Midbrain (tissue), 1 donor: ENCODE measurements at regions not wholly inside any gene's neighbourhood (a gene's known extent, or its start where the extent isn't known, plus 50 kb on each side); places are given as distances from the start of the nearest gene placed in this dataset.
A peak's percentile ranks its signal among the peaks of the same experiment; 100 is the strongest.
"Not testable (repeated sequence)": the region's sequence is repeated elsewhere in the genome, so short reads cannot be mapped to it uniquely, and the experiment has no call there.

Experiments
- DNase-seq: peaks from one replicate; lab custom pipeline; 2025; lab: John Stamatoyannopoulos, UW

DNA sequence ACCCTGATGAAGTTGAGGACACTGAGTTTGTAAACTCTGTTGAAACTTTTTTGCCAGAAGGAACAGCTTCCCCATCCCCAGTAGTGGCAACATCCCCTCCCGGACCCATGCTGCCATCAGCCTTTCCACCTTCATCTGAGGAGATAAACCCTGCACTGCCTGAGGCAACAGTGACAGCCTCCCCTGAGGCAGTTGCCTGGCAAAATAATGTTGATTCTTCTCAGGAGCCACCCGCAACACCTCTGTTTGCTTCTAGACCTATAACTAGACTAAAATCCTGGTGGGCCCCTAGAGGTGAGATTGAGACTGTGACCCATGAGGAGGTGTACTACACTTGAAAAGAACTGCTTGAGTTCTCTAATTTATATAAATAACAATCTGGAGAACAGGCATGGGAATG, 597.6 kb upstream of the NR3C2 start:
- not testable (repeated sequence) for DNase-seq

DNA sequence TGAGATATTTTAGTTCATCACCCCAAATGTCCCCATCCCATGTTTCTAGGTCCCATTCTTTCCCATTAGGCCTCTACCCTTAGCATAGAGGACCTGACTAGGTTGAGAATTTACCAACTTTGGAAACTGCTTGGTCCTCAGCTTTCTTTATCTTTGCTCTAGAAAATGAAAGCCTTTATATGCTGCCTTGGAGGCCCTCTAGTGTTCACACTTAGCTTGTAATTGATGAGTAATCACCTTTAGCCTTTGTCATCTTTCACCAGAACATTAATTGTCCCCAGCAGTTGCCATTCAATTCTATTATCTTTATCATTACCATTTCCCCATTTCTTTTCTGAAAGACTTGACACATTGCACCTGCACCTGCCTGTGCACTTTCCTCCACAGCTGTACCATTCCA, 589.2 kb upstream of the NR3C2 start:
- no peak for DNase-seq

DNA sequence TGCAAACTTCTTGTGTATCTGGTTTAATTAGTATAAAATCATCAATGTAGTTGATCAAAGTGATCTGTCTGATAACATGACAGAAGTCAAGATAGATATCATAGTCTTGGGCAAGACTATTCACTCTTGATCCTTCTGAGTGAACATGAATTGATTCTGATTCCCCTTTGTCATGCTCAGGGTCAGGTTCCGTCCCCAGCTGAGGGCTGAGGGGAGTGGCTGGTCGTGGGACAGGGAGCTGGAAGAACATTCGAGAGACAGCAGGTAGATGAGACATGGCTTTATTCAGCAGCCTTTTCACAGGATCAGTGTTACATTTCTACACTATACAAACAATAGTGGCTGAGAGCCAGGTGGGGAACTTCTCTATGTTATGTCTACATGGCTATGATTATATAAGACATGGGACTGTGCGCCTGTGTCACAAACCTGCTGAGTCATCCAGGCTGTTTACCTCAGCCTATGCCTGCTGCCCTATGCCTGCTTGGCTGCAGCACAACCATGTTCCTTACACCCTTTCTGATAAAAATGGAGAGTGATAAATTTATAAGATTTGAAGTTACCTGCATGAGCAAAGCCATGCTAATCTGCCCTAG, 586.9 kb upstream of the NR3C2 start:
- no peak for DNase-seq

DNA sequence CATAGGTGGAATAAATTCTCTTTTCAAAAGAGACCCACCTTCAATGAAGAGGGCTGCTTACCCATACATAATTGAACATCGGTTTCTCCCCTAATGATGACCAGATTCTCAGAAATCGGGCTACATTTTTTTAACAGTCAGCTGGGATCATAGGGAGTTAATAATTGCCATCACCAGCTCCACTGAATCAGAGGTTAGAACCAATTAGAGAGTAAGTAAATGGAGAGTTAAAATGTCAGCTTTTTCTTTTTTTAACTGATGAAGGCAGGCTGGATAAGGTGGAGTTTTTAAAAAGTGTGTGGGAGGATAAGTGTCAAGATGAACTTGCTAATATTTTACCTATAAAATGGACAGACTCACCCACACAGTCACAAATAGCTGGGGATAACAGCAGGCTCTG, 584.5 kb upstream of the NR3C2 start:
- DNase-seq: no peak

DNA sequence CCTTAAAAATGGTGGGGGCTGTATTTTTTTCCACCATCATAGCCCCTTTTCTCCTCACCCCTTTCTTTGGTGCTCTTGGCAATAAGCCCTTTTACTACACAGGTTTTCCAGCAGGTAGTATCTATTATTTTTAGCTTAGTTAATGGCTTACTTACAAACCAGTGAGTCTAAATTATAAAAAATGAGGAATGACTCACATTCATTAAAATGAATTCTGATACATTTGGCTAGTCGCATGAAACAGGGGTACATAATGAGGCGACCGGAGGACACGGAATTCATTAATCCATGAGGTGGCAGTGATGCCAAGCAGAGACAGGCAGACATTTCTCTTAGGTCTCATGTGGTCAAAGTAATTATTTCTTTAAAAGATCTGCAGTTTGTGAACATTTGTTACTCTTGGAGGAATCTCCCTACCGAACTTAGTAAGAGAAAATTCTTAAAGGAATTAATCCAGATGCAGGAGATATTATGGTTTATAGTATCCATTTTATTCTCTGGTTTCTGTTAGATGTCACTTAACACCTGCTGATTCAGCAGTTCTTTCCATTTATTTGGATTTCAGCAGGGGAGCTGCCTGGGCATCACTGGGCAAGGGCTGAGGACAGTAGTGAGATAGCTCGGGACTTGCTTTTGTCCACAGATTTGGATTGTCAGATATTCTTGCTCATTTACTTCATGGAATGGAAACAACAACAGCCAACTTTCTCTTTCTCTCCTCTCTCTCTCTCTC, 575.0 kb upstream of the NR3C2 start:
- no peak for DNase-seq

DNA sequence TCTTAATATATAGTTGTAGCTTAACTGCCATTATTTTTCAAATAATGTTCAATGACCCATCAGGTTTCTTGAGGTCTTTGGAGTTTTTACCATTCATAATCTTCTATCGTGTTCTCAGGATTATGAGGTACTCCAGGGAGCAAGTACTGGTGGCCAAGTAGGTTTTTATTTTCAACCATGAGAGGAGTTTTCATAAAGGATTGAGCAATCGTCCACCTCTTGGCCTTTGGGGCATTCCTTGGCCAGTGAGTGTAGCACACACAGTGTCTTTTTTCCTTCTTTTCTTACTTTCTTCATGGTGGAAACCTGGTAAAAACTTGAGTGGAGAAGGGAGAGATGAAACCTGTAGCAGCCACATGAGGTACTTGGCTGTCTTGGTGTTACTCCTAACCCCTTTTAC, 567.0 kb upstream of the NR3C2 start:
- no peak for DNase-seq

DNA sequence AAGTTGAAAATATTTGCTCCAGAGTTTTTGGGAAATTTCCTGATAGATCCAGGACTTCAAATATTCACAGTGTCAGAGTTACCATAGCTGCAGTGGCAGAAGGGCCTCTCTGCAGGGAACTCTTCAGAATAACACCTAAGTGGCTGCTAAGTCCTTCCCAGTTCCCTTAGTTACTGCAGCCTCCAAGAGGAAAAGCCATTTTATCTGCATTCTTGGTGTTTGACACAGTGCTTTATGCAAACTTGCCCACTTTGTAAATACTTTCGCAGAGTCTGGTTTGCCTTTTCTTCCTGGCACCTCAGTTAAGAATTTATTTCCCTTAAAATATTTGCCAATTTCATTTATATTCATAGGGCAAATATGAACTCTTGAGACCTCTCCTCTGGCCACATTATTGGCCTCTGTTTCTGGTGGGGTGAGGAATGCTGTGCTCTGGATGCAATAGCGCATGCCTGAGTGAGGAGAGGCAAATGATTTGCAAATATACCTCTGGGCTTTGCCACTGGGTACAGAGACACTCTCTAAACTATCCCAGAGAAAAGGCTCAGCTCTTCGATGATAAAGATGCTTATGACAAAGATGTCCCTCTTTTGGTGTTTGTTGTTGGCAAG, 566.3 kb upstream of the NR3C2 start:
- DNase-seq: no peak

DNA sequence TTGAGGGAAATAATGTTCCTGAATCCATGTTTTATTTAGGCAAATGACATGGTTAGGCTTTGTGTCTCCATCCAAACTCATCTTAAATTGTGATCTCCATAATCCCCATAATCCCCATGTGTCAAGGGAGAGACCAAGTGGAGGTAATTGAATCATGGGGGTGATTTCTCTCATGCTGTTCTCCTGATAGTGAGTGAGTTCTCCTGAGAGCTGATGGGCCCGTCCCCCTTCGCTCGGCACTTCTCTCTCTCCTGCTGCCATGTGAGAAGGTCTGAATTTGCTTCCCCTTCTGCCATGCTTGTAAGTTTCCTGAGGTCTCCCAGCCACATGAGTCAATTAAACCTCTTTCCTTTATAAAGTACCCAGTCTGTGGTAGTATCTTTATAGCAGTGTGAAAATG, 563.0 kb upstream of the NR3C2 start:
- no peak for DNase-seq

DNA sequence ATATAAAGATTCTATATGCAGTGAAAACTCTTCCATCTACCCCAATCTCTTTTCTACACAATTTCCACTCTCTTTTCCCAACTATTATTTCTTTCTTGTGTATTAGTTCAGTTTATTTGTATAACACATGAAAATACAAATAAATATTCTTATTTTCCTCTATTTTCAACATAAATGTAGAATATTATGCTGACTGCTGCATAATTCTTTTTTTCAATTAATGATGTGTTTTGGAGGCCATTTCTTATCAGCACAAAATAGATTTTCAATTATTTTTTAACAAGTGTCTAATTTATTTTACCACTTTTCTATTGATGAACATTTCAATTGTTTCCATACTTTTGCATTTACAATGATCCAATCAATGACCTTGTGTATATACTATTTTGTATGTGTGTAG, 557.7 kb upstream of the NR3C2 start:
- no peak for DNase-seq

DNA sequence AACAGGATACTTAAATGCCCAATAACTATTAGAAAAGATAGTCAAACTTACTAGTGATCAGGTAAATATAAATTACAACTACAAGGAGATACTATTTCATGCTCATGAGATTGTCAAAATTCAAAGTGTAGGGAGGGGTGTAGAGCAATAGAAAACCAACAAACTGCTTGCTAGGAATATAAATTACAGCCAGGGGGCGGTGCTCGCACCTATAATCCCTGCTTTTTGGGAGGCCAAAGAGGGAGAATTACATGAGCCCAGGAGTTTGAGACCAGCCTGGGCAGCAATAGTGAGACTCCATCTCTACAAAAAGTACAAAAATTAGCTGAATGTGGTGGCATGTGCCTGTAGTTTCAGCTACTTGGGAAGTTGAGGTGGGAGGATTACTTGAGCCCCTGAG, 556.5 kb upstream of the NR3C2 start:
- DNase-seq: no peak

DNA sequence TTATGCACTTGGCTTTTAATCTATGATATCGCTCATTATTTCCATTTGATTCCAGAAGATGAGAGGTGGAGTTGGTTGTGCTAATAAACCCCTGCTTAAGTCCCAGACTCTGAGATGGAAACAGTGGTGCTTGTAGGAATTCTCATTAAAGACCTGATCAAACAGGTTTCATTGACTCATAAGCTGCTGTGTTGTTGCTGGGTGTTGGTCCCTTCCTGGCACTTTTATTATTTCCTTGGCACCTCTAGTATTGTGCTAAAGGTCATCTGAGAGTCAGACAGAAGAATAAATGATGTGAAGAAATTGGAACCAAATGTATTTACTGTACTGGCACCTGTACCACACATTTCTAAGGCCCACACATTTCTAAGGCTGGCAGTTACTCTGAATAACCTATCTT, 544.7 kb upstream of the NR3C2 start:
- DNase-seq: no peak

DNA sequence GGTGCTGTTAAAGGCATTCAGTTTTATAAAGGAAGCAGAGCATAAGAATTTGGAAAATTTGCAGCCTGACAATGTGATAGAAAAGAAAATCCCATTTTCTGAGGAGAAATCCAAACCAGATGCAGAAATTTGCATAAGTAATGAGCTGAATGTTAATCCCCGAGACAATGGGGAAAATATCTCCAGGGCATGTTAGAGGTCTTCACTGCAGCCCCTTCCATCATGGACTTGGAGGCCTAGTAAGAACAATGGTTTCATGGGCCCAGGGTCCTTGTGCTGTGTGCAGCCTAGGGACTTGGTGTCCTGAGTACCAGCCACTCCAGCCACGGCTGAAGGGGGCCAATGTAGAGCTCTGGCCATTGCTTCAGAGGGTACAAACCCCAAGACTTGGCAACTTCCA, 542.7 kb upstream of the NR3C2 start:
- DNase-seq: no peak

DNA sequence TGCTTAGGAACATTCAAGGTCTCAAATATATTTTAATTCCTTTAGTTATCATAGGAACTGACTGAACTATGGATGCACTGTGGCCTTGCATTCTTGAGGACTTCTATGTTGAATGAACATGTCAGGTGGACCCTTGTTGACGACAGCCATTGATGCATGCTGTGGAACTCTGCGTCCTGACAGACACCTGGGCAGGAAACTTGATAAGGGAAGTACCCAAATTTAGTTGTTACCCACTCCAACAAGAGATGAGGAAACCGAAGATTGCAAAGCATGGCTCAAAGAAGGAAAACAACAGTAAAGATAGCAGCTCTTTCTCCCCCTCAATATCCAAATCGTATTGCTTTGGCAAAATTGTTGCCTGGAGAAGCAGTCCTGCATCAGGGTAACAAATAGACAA, 540.0 kb upstream of the NR3C2 start:
- DNase-seq: no peak

DNA sequence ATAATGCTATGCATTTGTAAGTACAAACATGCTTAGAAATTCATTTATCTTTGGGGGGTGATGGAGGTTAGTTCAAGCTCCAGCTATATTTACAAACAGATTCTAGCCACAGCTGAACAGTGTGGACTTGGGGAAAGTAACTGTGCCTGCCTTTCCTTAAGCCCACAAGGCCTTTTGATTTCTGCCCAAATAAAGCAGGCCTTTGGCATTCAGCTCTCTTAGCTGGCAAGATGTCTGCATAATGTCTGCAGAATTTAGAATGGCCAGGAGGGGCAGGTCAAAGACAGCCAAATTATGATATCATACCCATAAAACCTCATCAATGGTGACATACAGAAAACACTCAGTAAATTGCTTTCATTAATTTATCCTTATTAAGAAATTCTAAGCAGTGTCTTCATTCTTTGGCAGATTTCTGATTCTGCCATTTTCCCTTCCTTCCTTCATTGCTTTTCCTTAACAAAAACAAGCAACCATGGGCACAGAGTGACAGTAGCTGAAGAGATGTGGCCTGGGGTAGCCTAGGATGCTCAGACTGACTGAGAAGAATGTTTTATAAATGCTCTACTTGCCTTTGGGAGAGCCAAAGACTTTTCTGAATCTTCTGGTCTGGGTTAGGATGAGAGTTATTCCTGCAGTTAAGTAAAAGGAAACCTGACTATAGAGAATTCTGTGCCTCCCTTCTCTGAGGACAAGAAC, 538.7 kb upstream of the NR3C2 start:
- DNase-seq: peak; percentile 62

DNA sequence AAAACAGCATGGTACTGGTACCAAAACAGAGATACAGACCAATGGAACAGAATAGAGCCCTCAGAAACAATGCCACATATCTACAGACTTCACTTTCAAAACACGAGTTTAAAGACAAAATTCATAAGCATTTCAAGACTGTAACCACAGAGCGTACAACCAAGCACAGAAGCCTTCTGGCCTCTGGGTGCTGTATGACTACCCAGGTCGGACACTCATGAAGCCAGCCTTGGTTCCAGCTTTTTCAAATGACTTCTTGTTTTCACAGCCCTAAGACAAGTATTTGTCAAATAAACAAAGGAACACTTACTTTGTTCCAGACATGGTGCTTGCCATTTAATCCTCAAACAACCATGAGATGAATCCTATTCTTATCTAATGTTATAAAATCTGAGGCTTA, 536.1 kb upstream of the NR3C2 start:
- DNase-seq: no peak

DNA sequence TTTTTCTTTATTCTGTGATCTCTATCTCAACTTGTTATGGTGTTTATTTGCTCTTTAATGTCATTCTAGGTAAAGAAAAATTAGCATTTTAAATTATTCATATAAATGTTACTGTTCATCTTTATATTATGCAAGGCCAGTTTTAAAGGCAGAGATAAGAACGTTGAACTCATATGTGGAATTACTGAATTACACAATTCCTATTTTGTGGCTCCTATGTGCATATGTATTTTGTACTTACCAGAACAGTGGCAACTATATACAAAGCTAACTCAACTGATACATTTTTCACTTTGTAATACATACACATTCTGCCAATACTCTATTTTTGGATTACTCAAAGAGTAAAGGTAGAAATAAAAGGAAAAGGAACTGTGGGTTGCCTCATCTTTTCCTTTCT, 533.2 kb upstream of the NR3C2 start:
- no peak for DNase-seq

DNA sequence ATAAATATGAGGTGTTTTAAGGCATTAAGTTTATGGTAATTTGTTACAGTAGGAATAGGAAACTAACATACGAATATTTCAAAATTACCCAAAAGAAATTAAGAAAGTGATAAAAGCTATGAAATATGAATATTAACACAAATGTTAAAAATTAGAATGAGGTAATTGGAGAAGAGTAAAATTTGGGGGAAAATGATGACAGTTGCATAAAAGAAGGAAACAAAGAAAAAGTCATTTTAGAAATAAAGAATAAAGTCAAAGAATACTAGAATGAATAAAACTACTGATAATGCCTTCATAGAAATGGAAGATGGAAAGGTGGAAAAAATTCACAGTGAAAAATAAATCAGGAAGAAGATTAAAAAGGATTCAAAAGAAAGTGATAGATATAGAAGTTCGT, 522.9 kb upstream of the NR3C2 start:
- DNase-seq: no peak

DNA sequence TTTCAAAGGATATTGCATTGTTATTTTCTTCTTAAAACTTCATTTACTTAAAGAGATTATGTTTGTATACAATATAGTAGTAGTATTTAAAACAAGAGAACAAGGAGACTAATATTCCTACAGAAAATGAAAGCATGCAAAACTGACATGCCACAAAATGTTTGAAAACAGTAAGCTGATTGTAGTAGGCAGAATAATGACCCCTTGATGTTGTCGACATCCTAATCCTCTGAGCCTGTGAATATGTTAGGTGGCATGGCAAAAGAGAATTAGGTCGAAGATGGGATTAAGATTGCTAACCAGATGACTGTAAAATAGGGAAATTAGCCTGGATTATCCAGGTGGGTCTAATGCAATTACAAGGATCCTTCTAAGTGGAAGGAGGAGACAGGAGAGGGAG, 522.2 kb upstream of the NR3C2 start:
- DNase-seq: no peak

DNA sequence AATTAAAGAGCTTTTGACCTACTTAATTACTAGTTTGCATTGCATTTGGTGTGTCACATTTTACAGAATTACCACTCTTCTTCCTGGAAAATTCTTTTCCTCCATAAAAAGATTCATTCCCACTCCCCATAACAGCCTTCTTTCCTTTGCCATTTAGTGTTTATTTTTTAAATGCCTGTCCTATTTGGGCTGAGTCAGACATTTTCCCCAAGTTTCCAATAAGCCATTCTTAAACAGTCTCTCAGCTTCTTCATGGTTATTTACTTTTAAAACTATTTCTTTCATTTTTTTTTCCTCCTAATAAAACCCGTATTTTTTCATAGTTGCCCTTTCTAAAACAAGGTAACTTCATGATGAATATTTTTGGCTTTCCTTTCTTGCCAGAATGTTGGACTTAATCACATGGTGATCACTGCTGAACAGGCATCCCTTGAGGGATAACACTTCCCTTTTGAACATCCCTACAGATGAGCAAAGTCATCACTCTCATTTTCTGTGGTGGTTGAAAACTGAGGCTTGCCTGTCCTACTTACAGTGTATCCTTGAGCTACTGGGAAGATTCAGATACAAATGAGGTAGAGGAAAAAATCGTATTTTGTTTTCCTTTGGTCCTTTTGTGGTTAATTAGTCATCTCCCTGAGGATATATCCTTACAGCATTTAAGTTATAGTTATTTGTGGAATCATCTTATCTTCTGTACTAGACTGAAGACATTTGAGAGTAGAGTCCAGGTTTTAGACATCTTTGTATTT, 520.5 kb upstream of the NR3C2 start:
- no peak for DNase-seq

DNA sequence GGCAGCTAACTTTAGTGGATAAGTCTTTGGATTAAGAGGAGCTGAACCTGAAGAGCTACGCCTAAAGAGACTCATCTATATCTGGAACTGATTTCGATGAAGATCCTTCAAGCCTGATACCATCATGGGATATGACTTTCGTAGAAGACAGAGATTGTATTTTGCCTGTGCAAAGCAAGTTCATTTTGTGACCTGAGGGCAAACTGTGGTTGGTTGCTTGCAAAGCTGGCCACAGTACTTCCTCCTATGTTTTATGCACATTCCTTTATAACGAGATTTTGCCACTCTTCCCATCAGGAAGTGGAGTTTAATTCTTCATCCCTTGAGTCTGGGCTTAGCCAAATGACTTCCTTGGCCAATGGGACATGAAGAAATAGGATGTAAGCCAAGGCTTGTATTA, 519.3 kb upstream of the NR3C2 start:
- no peak for DNase-seq

DNA sequence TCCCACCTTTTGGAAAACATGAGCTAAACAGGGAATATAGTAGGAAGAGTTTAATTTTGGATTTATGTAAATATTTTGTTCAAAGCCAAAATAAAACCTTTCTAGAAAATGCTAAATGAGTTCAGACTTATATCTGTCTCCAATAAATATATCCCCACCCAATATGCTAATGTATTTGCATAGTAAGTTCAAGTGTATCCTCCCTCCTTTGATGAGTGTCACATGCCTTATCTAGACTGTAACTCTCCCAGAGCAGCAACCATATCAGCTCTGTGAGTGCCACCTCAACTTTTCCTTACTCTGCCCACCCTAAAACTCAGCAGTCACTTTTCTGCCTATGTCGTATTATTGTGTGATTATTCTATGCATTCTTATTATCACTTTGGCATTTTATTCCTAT, 516.1 kb upstream of the NR3C2 start:
- DNase-seq: no peak

DNA sequence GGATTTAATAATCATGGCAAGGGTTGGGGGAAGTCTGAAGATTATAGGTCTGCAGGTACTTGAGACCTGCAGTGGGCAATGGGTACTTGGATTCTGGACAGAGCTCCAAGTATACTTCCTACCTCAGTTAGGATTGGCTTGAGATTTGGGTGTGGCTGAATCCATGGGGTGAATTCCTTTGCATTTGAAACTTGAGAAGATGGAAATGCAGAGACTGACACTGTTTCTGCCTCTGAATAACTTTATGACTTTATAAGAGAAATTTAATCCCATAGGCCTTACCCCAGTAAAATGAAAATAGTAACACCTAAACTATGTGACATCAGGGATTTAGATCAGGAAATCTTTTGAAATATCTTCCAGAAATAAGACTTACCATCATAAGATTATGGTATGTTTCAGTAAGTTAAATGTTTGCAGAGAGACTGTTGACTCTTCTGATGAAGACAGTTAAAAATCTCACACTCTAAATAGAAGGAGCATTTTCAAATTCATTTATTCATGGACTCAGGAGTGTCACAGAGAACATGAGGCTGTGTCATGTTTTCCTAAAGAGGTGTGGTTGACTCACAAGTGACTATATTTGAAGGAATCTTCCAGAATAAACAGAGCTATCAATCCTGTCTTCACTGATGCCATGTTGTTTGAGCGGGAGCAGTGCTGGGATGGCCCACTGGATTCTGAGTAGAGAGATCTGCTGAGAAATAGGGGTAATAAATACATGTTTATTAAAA, 513.5 kb upstream of the NR3C2 start:
- no peak for DNase-seq
